MM.1S (cell line): ENCODE measurements at regions not wholly inside any gene's neighbourhood (a gene's known extent, or its start where the extent isn't known, plus 50 kb on each side); places are given as distances from the start of the nearest gene placed in this dataset.

Source experiments
- DNase-seq: peaks from one replicate; pipeline ENCODE4 v3.0.0-alpha.2; 2015
- H2AFZ ChIP-seq: fragments of 300-600 bp; sonication (generic); 2 replicates; pipeline ENCODE4 v1.6.0; 2016; ENCODE audit warnings: antibody characterized with exemption, low read length
- H3F3A ChIP-seq: fragments of 300-600 bp; sonication (generic); 2 replicates; pipeline ENCODE4 v1.6.1; 2016; ENCODE audit warnings: mild to moderate bottlenecking, antibody characterized with exemption, low read length, moderate library complexity, mixed read lengths; ENCODE audit not compliant: insufficient read depth
- H3K27ac ChIP-seq: fragments of 300-600 bp; sonication (generic); 2 replicates; pipeline ENCODE4 v1.5.1; 2016; ENCODE audit warnings: mild to moderate bottlenecking, low read length
- H3K27me3 ChIP-seq: fragments of 300-600 bp; sonication (generic); replicated peaks from 2 replicates; pipeline ENCODE4 v1.6.0; 2016; ENCODE audit warnings: low read length; ENCODE audit not compliant: insufficient read depth
- H3K36me3 ChIP-seq: fragments of 300-600 bp; sonication (generic); replicated peaks from 2 replicates; pipeline ENCODE4 v1.6.1; 2016; ENCODE audit warnings: mild to moderate bottlenecking, low read length, mixed read lengths; ENCODE audit not compliant: insufficient read depth
- H3K4me1 ChIP-seq: fragments of 300-600 bp; sonication (generic); 2 replicates; pipeline ENCODE4 v1.6.1; 2016; ENCODE audit warnings: low read length, mixed read lengths
- H3K4me2 ChIP-seq: fragments of 300-600 bp; sonication (generic); 2 replicates; pipeline ENCODE4 v1.6.0; 2016; ENCODE audit warnings: low read depth, low read length
- H3K4me3 ChIP-seq: fragments of 300-600 bp; sonication (generic); 2 replicates; pipeline ENCODE4 v1.5.1; 2016; ENCODE audit warnings: low read length, mixed read lengths
- H3K79me2 ChIP-seq: fragments of 300-600 bp; sonication (generic); 2 replicates; pipeline ENCODE4 v1.6.1; 2016; ENCODE audit warnings: mixed run types, low read length, mixed read lengths
- H3K9ac ChIP-seq: fragments of 300-600 bp; sonication (generic); 2 replicates; pipeline ENCODE4 v1.6.1; 2016; ENCODE audit warnings: low read length, mixed read lengths
- H3K9me2 ChIP-seq: fragments of 300-600 bp; sonication (generic); replicated peaks from 2 replicates; pipeline ENCODE4 v1.6.1; 2016; ENCODE audit warnings: mild to moderate bottlenecking, low read length, mixed read lengths; ENCODE audit not compliant: insufficient read depth
- H3K9me3 ChIP-seq: fragments of 300-600 bp; sonication (generic); replicated peaks from 2 replicates; pipeline ENCODE4 v1.6.1; 2016; ENCODE audit warnings: mild to moderate bottlenecking, low read length, mixed read lengths; ENCODE audit not compliant: insufficient read depth
- H4K20me1 ChIP-seq: fragments of 300-600 bp; sonication (generic); 2 replicates; pipeline ENCODE4 v1.6.1; 2016; ENCODE audit warnings: mild to moderate bottlenecking, low read length, moderate library complexity, mixed read lengths; ENCODE audit not compliant: insufficient read depth
- CTCF ChIP-seq: fragments of 300-600 bp; sonication (generic); IDR thresholded peaks from 2 replicates; pipeline ENCODE4 v1.5.1; 2016; ENCODE audit warnings: antibody characterized with exemption, low read length, mixed read lengths
- EZH2 ChIP-seq: fragments of 300-600 bp; sonication (generic); optimal IDR thresholded peaks from 2 replicates; pipeline ENCODE3; 2017; ENCODE audit warnings: low read depth, mild to moderate bottlenecking, antibody characterized with exemption, low read length, mixed read lengths
- EZH2phosphoT487 ChIP-seq: fragments of 300-600 bp; sonication (generic); IDR thresholded peaks from 2 replicates; pipeline ENCODE4 v1.6.1; 2018; ENCODE audit warnings: antibody characterized with exemption, low read length

GRCh38 chr14:82379291-82379690, 845.6 kb upstream of the SEL1L start:
- H3K9me2 ChIP-seq = no peaks in the 10 kb centered on the region
- no peaks in the 10 kb centered on the region for H3K36me3 ChIP-seq
- no peak overlapping the region for H3K4me3 ChIP-seq
- H3K4me2 ChIP-seq = no peak overlapping the region
- no peaks in the 10 kb centered on the region for H3K27me3 ChIP-seq
- no peaks in the 10 kb centered on the region for H4K20me1 ChIP-seq
- no peak for TF ChIP-seq EZH2phosphoT487
- no peak for TF ChIP-seq CTCF
- no peak for TF ChIP-seq EZH2
- no peaks in the 10 kb centered on the region for H3K79me2 ChIP-seq
- DNase-seq = no peak
- H3K27ac ChIP-seq = no peak overlapping the region
- no peaks in the 10 kb centered on the region for H3K4me1 ChIP-seq
- no peaks in the 10 kb centered on the region for H3K9me3 ChIP-seq
- no peak overlapping the region for H2AFZ ChIP-seq
- H3K9ac ChIP-seq = no peak overlapping the region
- H3F3A ChIP-seq = no peaks in the 10 kb centered on the region

GRCh38 chr14:82385048-82385447, 851.4 kb upstream of the SEL1L start:
- Histone ChIP-seq H3K27ac (no peak overlapping the region), H3K4me3 (no peak overlapping the region), H3F3A (no peaks in the 10 kb centered on the region), H4K20me1 (no peaks in the 10 kb centered on the region), H3K9me3 (no peaks in the 10 kb centered on the region), H3K4me2 (no peak overlapping the region), H3K9me2 (no peaks in the 10 kb centered on the region), H3K27me3 (no peaks in the 10 kb centered on the region), H3K9ac (no peak overlapping the region), H3K79me2 (no peaks in the 10 kb centered on the region), H3K4me1 (no peaks in the 10 kb centered on the region), H3K36me3 (no peaks in the 10 kb centered on the region), H2AFZ (no peak overlapping the region)
- no peak for DNase-seq
- TF ChIP-seq EZH2 (no peak), CTCF (no peak)

GRCh38 chr14:82387699-82388098, 854.0 kb upstream of the SEL1L start:
- Histone ChIP-seq H3K79me2 (no peaks in the 10 kb centered on the region), H3K4me3 (no peak overlapping the region), H3K4me1 (no peaks in the 10 kb centered on the region), H3K4me2 (no peak overlapping the region), H3K27ac (no peak overlapping the region), H4K20me1 (no peaks in the 10 kb centered on the region), H2AFZ (no peak overlapping the region), H3K9me2 (no peaks in the 10 kb centered on the region), H3K9ac (no peak overlapping the region), H3K27me3 (no peaks in the 10 kb centered on the region), H3F3A (no peaks in the 10 kb centered on the region), H3K36me3 (no peaks in the 10 kb centered on the region), H3K9me3 (no peaks in the 10 kb centered on the region)
- DNase-seq = no peak
- no peak for TF ChIP-seq EZH2
- TF ChIP-seq EZH2phosphoT487 = no peak
- TF ChIP-seq CTCF = no peak
